Mucosa of rectum (tissue), 2 donors: ENCODE measurements at regions not wholly inside any gene's neighbourhood (a gene's known extent, or its start where the extent isn't known, plus 50 kb on each side); places are given as distances from the start of the nearest gene placed in this dataset.

ENCODE experiments used
- H3K27ac ChIP-seq, 2 donors: one replicate each; pipeline ENCODE4 v1.7.0; 2013; ENCODE audit warnings: inconsistent platforms in 2 of 2, low read depth in 2 of 2, low read length in 2 of 2
- H3K27me3 ChIP-seq, 2 donors: one replicate each; pipeline ENCODE4 v1.7.0; 2013; ENCODE audit warnings: low read length in 2 of 2; ENCODE audit not compliant: control insufficient read depth in 2 of 2, insufficient read depth in 2 of 2
- H3K36me3 ChIP-seq, 2 donors: one replicate each; pipeline ENCODE4 v1.7.0; 2013; ENCODE audit warnings: low read length in 2 of 2; ENCODE audit not compliant: control insufficient read depth in 2 of 2, insufficient read depth in 2 of 2
- H3K4me1 ChIP-seq, 2 donors: one replicate each; pipeline ENCODE4 v1.7.0; 2013; ENCODE audit warnings: low read length in 2 of 2, mild to moderate bottlenecking in 1 of 2; ENCODE audit not compliant: control insufficient read depth in 2 of 2, insufficient read depth in 2 of 2
- H3K4me3 ChIP-seq, 2 donors: one replicate each; pipeline ENCODE4 v1.7.0; 2013; ENCODE audit warnings: low read length in 2 of 2
- H3K9ac ChIP-seq, 2 donors: one replicate each; pipeline ENCODE4 v1.7.0; 2013; ENCODE audit warnings: low read length in 2 of 2, low read depth in 1 of 2, mild to moderate bottlenecking in 1 of 2
- H3K9me3 ChIP-seq, 2 donors: one replicate each; pipeline ENCODE4 v1.7.0; 2013; ENCODE audit warnings: low read length in 2 of 2; ENCODE audit not compliant: control insufficient read depth in 2 of 2
- donor health status: healthy.
- donor health status: Normal muscosa, but diverticular disease.

DNA sequence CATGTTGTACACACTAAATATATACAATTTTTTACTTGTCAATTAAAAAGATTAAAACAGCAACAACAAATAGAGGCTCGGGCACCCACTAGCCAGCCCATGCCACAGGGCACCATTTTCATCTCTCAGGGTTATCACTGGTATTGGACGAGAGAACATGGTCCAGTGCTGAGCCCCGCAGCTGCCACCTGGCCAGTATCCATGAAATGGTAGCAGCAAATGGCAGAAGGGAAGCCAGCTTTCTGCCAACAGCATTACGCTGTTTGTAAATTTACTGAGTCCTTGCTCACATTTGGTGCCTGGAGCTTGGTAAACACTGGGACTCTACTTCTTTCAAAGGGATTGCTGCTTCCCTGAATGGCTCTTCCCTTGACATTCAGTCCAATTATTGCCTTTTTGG, 87.9 kb upstream of the WASF3 start:
- H3K36me3 ChIP-seq = no peaks in the 10 kb centered on the region
- no peak overlapping the region for H3K27ac ChIP-seq
- no peaks in the 10 kb centered on the region for H3K9me3 ChIP-seq
- no peaks in the 10 kb centered on the region for H3K4me1 ChIP-seq
- peaks cover 0 to 3% of the 10 kb centered on the region in 2 donors for H3K27me3 ChIP-seq
- H3K4me3 ChIP-seq = no peak overlapping the region
- H3K9ac ChIP-seq = no peak overlapping the region

- Histone ChIP-seq H3K36me3 (no peaks in the 10 kb centered on the region), H3K27me3 (peaks cover 0 to 3% of the 10 kb centered on the region in 2 donors), H3K27ac (no peak overlapping the region), H3K9ac (no peak overlapping the region), H3K4me1 (peaks cover 0 to 7% of the 10 kb centered on the region in 2 donors), H3K4me3 (no peak overlapping the region), H3K9me3 (no peaks in the 10 kb centered on the region)
Measured at GRCh38 chr13:26471807-26472206, 85.7 kb upstream of the WASF3 start.

DNA sequence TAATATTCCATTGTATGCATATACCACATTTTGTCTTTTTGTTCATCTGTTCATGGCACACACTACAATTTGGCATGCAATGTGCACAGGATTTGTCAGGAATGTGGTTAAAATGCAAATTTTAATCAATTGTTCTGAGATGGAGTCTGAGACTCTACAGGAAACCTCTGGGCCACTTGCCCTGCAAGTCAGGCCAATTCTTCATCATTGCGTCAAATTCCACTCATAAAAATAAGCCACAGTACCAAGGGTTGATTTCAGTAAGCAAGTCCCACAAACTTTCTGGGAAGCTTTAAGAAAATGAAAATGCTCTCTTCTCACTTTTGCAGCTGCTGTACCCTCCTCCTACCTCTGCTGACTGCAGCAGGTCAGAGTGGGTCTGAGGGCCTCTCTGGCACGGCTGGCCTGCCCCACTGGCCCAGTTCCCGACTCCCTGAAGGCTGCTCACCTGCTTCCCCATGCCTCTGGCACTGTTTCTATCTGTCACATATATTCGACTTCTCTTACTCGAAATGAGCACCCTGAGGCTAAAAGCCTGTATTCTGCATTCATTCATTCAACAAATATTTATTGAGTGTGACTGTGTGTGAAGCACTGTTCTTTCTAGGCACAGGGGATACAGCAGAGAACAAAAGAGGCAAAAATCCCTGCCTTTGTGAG, 83.8 kb upstream of the WASF3 start:
- Histone ChIP-seq H3K27ac (no peak overlapping the region), H3K9me3 (no peaks in the 10 kb centered on the region), H3K36me3 (no peaks in the 10 kb centered on the region), H3K27me3 (no peaks in the 10 kb centered on the region), H3K4me3 (no peak overlapping the region), H3K9ac (no peak overlapping the region), H3K4me1 (peaks cover 0 to 7% of the 10 kb centered on the region in 2 donors)

GRCh38 chr13:26474286-26474685, 83.2 kb upstream of the WASF3 start:
- Histone ChIP-seq H3K27me3 (no peaks in the 10 kb centered on the region), H3K36me3 (no peaks in the 10 kb centered on the region), H3K4me1 (peaks cover 0 to 7% of the 10 kb centered on the region in 2 donors), H3K27ac (no peak overlapping the region), H3K4me3 (no peak overlapping the region), H3K9me3 (no peaks in the 10 kb centered on the region), H3K9ac (no peak overlapping the region)

DNA sequence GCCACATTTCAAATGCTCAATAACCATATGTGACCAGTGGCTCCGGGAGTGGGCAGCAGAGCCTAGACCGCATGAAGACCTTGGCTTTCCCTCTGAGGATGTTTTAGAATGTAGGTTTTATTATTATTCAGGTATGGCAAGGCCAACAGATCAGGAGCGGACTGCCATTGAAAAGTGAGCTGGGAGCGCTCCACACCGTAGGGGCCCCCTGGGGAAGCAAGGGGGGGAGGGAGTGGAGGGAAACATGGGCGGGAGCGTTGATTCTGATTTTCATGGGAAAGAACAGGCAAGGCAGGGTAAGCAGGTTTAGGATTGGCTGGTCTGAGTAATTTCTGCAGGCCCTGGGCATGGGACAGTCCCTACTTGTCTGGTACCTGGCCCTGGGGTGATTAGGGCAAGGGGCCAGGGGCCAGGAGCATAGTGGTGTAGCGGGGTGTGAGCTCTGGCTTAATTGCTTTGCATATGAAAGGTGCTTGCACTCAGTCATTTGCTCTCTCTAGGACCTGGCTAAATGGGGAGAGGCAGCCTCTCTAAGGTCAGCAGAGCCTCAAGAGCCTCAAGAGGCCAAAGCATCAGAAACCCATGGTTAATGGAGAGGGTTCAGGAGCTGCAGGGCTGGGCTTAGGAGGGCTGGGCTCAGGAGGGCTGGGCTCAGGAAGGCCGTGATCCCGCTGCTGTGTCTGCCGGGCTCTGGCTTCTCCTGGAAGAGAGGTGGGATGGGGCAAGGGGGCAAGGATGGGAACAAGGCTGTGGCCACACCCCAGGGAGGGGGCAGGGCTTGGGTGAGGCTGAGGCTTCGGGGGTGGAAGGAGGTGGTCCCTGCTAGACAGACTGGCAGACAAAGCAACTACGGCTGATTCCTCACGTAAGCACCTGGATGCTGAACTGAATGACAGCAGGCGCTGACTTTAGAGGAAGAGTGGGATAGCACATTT, 82.0 kb upstream of the WASF3 start:
- Histone ChIP-seq H3K27me3 (no peaks in the 10 kb centered on the region), H3K27ac (no peak overlapping the region), H3K36me3 (no peaks in the 10 kb centered on the region), H3K4me3 (no peak overlapping the region), H3K4me1 (peaks cover 0 to 7% of the 10 kb centered on the region in 2 donors), H3K9ac (no peak overlapping the region), H3K9me3 (no peaks in the 10 kb centered on the region)

GRCh38 chr13:26476111-26476781, 81.2 kb upstream of the WASF3 start:
- H3K9ac ChIP-seq = peak overlapping the region in 1 of 2 donors; percentile 51
- H3K27ac ChIP-seq = peak overlapping the region in 1 of 2 donors; percentile 58
- no peaks in the 10 kb centered on the region for H3K9me3 ChIP-seq
- no peaks in the 10 kb centered on the region for H3K36me3 ChIP-seq
- no peaks in the 10 kb centered on the region for H3K27me3 ChIP-seq
- peaks cover 0 to 7% of the 10 kb centered on the region in 2 donors for H3K4me1 ChIP-seq
- peak overlapping the region in 1 of 2 donors; percentile 26 for H3K4me3 ChIP-seq

- Histone ChIP-seq H3K27me3 (no peaks in the 10 kb centered on the region), H3K36me3 (no peaks in the 10 kb centered on the region), H3K4me3 (no peak overlapping the region), H3K9me3 (no peaks in the 10 kb centered on the region), H3K9ac (peak overlapping the region in 1 of 2 donors; percentile 27), H3K4me1 (peaks cover 0 to 7% of the 10 kb centered on the region in 2 donors), H3K27ac (peak overlapping the region in 1 of 2 donors; percentile 58)
Measured at GRCh38 chr13:26476782-26477142, 80.7 kb upstream of the WASF3 start.

DNA sequence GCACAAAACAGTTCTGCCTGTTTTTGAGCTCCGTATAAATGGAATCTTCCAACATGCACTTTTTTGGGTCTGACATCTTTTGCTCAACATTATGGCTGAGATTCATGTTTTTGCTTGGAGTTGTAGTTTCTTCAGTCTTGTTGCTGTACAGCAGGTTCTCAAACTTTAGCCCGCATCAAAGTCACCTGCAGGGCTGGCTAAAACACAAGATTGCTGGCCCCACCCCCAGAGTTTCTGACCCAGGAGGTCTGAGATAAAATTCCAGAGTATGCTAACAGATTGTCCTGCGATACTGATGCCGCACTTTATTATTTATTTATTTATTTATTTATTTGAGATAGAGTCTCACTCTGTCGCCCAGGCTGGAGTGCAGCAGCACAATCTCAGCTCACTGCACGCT, 79.8 kb upstream of the WASF3 start:
- no peaks in the 10 kb centered on the region for H3K36me3 ChIP-seq
- no peak overlapping the region for H3K4me3 ChIP-seq
- no peak overlapping the region for H3K9ac ChIP-seq
- H3K4me1 ChIP-seq = peaks cover 0 to 7% of the 10 kb centered on the region in 2 donors
- no peaks in the 10 kb centered on the region for H3K27me3 ChIP-seq
- H3K9me3 ChIP-seq = no peaks in the 10 kb centered on the region
- no peak overlapping the region for H3K27ac ChIP-seq

DNA sequence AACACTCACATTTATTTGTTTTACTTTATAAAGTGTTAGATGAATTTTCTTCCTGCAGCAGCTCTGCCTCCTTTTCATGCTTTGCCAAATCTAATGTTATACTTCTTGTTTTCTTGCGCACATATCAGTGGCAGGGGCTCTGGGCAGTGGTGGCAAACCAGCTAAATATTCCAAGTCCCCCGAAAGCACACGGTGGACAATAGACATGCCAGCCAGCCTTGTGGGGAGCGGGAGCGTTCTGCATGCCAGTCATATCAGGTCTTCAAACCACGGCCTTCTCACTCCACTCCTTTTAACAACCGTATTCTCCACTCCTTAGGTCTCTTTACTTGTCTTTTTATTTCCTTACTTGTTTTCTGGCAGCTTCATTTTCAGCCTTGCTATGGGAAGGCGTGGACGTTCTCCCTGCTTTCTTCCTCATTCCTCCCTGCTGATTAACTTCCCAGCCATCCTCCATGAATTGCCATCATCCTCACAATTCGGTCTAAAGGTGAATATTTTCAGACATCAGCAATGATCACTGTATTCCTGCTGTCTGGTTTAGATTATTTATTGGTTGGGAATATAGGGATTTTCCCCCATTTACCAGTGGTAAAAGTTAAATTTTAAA, 77.1 kb upstream of the WASF3 start:
- H3K9me3 ChIP-seq = no peaks in the 10 kb centered on the region
- H3K27ac ChIP-seq = peak overlapping the region; percentile 18 to 46
- no peak overlapping the region for H3K9ac ChIP-seq
- no peak overlapping the region for H3K4me3 ChIP-seq
- no peaks in the 10 kb centered on the region for H3K36me3 ChIP-seq
- peaks cover 0 to 7% of the 10 kb centered on the region in 2 donors for H3K4me1 ChIP-seq
- no peaks in the 10 kb centered on the region for H3K27me3 ChIP-seq
